GM21529 (cell line): ENCODE measurements at regions not wholly inside any gene's neighbourhood (a gene's known extent, or its start where the extent isn't known, plus 50 kb on each side); places are given as distances from the start of the nearest gene placed in this dataset.
"Not testable (repeated sequence)": the region's sequence is repeated elsewhere in the genome, so short reads cannot be mapped to it uniquely, and the experiment has no call there.

ENCODE experiments used
- ATAC-seq: cut with Tn5 transposase; IDR thresholded peaks from one replicate; pipeline ENCODE4 v1.9.1; 2021; ENCODE audit not compliant: unreplicated experiment

DNA sequence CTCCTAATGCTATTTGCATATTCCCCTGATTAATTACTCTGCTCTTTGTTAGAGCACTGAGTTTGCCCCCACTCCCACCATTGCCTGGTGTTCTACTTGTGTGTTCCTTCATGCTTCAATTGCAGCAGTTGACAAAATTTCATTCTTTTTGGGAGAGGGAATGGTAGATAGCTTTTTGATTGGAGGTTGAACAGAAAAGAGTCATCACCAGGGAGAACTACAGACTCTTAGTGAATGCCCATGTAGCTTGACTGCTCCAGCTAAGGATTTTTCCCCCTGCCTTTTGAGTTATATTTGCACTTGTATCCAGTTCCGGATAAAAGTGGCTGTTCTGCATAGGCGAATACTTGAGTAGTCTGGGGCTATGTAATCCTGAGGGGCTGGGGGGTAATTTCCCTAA is 183.9 kb downstream of the ETNK1 start:
- no peak for ATAC-seq

- no peak for ATAC-seq
These were observed 185.1 kb downstream of the ETNK1 start for GRCh38 chr12:22810036-22810435.

GRCh38 chr12:22812531-22812930 is 187.6 kb downstream of the ETNK1 start:
- no peak for ATAC-seq

DNA sequence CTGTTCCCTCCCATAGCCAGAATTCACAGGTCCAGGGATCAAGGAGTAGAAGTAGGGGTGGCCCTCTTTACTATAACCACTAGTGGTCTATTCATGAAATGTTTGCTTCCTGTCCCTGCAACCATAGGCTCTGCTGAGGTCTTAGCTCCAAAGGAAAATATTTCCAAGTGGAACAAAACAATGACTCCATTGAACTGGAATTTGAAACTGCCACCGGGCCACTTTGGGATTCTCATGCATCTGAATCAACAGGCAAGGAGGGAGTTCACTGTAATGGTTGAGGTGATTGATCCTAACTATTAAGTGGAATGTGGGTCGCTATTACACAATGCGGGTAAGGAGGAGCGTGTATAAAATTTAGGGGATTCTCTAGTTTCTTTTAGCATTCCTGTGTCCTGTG is 197.0 kb downstream of the ETNK1 start:
- ATAC-seq: no peak

GRCh38 chr12:22826026-22826425 is 201.1 kb downstream of the ETNK1 start:
- ATAC-seq: no peak

DNA sequence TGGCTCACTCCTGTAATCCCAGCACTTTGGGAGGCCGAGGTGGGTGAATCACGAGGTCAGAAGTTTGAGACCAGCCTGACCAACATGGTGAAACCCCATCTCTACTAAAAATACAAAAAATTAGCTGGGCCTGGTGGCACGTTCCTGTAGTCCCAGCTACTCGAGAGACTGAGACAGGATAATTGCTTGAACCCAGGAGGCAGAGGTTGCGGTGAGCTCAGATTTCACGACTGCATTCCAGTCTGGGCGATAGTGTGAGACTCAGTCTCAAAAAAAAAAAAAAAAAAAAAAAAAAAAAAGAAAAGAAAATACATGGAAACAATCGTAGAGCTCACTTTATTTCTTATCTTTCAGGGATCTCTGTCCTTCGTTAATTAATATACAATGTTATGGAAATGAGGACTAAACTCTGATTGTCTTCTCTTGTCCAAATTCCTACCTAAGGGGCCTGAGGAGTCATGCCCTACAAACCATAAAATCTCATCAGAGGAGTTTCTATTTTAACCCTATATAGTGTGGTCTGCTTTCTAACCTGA is 201.5 kb downstream of the ETNK1 start:
- not testable (repeated sequence) for ATAC-seq

GRCh38 chr12:22828066-22828465 is 203.1 kb downstream of the ETNK1 start:
- ATAC-seq: no peak

- no peak for ATAC-seq
These were observed 210.5 kb downstream of the ETNK1 start for GRCh38 chr12:22835431-22835830.

DNA sequence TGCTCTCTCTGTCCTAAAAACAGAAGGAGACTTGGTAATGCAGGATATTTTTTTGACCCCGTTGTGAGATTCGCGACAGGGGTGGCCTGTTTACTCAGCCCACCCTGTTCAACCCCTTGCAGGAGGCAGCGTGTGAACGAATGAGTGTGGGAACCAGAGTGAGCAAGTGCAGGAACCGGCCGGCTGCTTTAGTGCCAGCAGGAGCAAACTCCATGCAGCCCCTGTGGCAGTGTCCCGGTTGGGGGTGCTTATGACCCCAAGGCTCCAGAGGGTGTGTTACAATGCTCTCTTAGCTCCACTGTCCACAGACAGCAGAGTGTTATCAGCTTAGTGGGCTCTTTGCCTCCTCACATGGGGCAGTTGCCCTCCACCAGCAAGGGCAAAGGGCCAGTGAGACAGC is 225.2 kb downstream of the ETNK1 start:
- no peak for ATAC-seq

GRCh38 chr12:22851532-22851931 is 226.6 kb downstream of the ETNK1 start:
- ATAC-seq: no peak

- ATAC-seq: no peak
These were observed 230.5 kb downstream of the ETNK1 start for GRCh38 chr12:22855456-22855855.

GRCh38 chr12:22856178-22856577 is 231.2 kb downstream of the ETNK1 start:
- ATAC-seq: no peak

- ATAC-seq: peak; percentile 60
These were observed 234.0 kb downstream of the ETNK1 start for GRCh38 chr12:22858849-22859570.

DNA sequence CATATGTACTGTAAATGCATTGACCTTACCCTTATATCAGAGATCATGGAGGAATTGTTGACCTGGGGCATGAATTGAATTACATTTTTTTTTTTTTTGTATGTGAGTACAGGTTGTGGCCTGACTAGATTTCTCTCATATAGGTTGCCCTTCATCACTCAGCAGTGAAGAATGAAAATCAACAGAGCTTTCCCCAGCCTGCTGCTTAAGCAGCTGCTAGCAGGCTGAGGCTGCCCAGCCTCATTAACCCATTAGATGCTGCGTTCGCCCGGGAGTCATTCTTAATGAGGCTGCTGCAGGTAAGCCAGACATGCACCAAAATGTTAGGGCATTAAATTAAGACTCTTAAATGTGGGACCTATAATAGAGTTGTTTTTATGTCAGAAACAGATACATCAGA is 236.0 kb downstream of the ETNK1 start:
- ATAC-seq: no peak

DNA sequence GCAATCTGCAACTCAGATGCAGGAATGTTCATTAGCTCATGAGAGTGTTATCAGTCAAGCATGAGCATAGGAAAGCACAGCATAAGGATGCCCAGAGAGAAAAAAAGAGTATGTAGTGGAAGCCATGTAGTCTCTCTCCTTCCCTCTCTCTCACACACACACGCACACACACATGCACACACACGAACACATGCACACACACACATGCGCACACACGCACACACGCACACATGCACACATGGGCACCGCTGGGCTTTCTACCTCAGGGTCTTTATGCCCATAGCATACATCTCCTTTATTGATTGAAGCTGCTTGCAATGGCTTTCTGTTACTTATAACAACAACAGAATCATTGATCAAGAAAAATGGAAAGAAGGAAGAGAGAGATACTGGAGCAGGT is 240.9 kb downstream of the ETNK1 start:
- ATAC-seq: no peak

GRCh38 chr12:22866406-22866805 is 241.4 kb downstream of the ETNK1 start:
- ATAC-seq: no peak

GRCh38 chr12:22874151-22874550 is 249.2 kb downstream of the ETNK1 start:
- ATAC-seq: no peak

DNA sequence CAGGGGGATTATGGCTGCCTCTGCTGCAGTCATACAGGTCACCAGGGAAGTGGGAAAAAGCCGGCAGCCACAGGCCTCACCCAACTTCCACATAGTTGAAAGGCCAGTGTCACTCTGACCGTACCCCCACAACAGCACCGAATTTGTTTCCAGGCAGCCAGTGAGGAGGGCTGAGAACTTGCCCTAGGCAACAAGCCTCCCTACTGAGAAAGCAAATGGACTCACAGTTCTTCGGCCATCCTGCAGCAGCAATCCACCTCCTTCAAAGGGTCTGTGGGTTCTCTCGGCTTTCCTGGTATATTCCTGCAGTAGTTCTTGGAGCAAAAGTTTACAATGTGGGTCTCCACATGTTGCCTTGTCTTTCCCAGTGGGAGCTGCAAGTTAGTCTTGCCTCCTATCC is 251.3 kb downstream of the ETNK1 start:
- ATAC-seq: no peak

DNA sequence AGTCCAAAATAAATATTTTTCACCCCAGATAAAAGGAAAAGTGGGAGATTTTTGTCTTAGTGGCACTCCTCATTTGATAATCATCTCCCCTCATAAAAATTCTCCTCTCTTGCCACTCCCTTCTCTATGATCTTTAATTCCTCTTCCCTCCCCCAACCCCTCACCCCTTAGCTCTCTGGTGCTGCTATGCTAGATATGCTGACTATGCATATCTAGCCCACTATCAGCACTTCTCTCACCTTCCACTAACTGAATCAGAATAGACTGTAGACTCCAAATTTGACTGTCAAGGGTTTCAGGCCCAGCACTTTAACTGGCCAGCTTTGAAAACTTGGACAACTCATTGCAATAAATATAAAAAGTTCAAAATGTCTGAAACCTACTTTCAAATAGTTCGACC is 254.2 kb downstream of the ETNK1 start:
- no peak for ATAC-seq

- ATAC-seq: no peak
These were observed 255.4 kb downstream of the ETNK1 start for GRCh38 chr12:22880331-22880730.

GRCh38 chr12:22880807-22881206 is 255.8 kb downstream of the ETNK1 start:
- no peak for ATAC-seq

GRCh38 chr12:22881878-22882385 is 257.0 kb downstream of the ETNK1 start:
- no peak for ATAC-seq

DNA sequence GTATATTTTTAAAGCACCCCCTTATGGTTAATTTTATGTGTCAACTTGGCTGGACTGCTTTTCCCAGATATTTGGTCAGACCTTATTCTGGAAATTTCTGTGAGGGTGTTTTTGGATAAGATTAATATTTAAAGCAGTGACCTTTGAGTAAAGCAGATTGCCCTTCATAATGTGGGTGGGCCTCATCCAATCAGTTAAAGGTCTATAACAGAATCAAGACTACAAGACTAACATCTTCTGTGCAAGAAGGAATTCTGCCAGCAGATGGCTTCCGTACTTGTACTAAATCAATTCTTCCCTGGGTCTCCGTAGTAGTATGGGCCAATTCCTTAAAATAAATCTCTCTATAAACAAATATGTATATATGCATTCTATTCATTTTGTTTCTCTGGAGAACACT is 257.6 kb downstream of the ETNK1 start:
- no peak for ATAC-seq
